ENCODE measurements at regions not wholly inside any gene's neighbourhood (a gene's known extent, or its start where the extent isn't known, plus 50 kb on each side); places are given as distances from the start of the nearest gene placed in this dataset.
"Not testable (repeated sequence)": the region's sequence is repeated elsewhere in the genome, so short reads cannot be mapped to it uniquely, and the experiment has no call there.

DNA sequence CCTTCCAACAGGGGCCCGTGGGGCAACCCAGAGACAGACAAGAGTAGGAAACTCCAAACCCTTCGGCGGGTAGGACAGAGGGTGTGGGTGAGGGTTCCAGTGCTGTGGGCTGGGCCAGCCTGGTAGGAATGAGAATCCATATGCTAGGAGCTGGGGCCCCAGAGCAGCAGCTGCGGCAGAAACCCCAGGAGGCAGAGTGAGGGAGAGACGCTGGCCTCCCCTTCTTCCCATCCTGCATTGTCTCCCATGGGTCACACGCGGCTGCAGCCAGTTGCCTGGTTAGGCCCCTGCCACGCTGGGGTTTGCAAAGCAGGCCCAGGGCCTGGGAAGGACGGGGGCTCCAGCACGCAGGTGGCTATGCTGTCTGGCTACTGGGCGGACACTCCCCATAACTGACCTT lies 113.1 kb upstream of the CCZ1B start:
- DNase-seq: not testable (repeated sequence)

DNA sequence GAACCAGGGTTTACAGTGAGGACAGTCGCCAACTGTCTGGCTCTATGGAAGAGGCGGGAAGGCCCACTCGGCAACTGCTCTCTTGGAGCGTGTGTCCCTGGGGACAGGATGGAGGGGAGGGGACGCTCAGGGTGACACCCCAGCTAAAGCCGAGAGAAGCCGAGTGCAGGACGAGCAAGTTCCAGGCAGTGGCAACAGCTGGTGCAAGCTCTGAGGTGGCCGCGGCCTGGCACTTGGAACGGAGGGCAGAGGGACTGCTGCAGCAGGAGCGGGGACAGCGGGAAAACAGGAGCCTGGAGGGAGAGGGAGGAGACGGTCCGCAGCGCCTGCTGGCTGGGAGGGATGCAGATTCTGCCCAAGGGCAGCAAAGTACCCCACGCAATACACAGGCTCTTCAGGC lies 113.8 kb upstream of the CCZ1B start:
- DNase-seq: not testable (repeated sequence)

DNA sequence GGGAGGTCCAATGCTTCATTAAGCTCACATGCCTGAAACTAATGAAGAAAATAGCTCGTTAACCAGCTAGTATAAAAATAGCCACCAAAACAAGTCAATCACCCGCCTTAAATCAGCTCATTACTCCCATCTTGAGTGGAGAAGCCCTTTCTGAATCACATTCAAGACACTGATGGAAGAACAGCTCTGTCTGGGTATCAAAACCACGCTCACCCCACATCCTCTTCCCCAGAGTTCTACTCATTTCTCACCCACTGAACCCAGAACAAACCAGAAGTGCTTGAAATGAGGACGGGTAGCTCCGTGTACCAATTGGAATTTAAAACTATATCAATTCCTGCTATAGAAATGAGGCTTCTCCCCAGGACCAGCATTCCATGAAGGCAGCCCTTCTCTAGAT lies 120.8 kb upstream of the CCZ1B start:
- not testable (repeated sequence) for DNase-seq

DNA sequence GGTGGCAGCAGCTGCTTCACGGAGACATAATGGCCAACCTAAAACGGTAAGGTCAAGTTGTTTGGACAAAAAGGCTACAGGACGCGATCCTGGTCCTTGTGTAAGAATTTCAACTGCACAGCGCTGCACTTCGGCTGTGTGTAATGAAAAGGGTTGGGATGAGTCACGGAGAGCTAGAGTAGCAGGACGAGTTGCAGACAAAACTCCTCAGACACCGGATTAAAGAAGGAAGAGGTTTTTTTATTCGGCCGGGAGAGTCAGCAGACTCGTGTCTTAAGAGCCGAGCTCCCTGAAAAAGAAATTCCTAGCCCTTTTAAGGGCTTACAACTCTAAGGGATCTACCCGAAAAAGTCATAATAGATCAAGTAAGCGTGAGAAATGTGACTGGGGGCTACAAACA lies 124.2 kb upstream of the CCZ1B start:
- DNase-seq: not testable (repeated sequence)

DNA sequence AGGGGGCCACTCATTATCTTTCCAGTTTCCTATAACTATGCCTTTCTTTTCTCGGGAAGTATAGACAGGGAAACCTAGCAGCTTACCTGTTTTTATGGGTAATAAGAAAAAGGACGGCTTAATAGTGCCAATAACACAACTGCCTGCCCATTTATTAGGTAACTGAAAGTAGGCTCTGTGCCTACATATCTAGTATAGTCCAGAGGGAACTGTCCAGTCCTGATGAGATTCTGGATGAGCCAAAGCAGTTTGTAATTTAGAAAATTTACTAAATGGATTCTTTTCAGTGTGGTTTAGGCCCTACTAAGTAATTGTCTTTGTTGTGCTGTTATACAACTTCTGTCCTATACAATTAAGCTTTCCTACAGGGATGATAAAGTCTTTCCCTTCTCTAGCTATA lies 125.5 kb upstream of the CCZ1B start:
- not testable (repeated sequence) for DNase-seq

DNA sequence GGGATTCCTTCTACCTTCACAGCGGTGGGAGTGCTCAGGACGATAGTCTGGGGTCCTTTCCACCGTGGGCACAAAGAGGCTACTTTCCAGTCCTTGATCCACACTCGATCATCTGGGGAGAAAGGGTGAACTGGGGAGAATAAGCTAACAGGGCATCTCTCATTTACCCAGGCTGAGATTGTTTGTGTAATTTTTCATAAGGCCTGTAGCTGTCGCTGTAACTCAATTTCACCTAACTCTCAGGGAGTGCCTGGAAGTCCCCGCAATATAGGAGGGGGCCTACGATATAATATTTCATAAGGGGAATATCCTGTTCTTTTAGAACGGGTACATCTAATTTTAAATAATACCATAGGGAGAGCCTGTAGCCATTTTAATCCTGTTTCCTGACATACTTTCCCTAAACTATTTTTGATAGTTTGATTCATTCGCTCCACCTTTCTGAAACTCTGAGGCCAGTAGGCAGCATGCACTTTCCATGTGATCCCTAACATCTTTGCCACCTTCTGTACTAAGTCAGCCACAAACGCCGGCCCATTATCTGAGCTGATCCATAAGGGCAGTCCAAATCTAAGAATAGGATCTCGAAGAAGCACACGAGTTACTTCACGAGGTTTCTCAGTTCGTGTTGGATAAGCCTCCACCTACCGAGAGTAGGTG lies 127.2 kb upstream of the CCZ1B start:
- DNase-seq: not testable (repeated sequence)

DNA sequence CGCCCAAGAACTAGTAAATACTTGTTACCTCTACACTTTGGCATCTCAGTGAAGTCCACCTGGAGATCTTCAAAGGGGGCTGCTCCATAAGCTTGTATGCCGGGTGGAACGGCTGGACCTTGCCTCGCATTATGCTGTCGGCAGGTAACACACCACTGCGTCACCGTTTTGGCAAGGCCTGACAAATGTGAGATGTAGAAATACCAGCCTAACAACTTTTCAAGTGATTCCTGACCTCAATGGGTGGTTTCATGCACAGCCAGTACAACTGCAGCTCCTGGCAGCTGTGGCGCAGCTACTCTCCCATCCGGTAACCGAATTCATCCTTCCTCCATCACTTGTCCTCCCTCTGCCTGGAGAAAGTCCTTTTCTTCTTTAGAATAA lies 127.7 kb upstream of the CCZ1B start:
- not testable (repeated sequence) for DNase-seq

DNA sequence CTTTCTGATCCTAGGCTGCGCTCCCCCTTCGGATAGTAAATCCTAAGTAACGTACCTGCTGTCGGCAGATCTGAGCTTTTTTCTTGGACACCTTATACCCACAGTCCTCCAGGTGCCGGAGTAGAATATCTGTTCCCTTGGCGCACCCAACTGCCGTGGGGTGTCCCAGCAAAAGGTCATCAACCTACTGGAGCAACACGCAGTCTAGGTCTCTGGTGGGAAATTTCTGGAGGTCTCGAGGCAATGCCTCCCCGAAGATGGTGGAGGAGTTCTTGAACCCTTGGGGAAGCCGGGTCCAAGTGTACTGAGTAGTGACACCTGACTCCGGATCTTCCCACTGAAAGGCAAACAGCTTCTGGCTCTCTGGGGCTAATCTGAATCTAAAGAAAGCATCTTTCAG lies 129.3 kb upstream of the CCZ1B start:
- DNase-seq: not testable (repeated sequence)

DNA sequence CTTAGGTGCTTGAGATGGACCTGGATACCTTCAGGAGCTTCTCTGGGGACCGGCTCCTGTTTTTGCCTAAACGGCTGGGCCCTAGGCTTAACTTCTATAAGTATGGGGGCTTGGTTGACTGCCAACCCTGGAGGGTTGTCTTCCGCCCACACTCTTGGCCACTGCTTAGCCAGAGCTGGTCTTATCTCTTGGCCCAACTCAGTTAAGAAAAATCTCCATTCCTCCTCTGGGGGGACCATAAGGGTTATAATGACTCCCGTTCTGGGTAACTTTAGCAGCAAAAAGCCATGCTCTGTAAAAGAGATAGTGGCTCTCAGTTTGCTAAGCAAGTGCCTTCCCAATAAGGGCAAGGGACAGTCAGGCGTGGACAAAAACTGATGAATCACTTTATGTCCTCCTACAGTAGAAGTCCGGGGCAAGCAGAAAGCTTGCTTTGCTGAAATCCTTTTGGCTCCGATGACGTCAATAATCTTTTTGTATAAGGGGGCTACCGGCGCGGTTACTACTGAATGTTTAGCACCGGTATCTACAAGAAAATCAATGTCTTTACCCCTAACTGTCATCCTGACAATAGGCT lies 130.0 kb upstream of the CCZ1B start:
- DNase-seq: not testable (repeated sequence)

DNA sequence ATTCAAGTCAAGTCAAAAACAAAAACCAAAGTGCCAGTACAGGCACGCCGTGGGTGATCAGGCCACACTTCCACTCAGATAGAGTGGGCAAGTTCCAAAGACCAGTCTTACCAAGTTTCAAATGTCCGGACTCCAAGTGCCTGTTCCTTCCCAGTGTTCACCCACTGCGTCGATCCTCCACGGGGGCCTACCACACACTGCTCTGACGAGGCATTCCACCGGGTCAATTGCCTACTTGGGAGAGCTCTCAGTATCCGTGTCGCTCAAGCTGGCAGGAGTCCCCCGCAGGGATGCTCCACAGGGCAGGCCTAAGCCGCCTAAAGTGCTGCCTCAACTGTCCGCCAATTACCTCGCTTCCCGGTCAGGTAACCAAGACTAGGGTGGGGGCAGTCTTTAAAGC lies 132.3 kb upstream of the CCZ1B start:
- DNase-seq: not testable (repeated sequence)

DNA sequence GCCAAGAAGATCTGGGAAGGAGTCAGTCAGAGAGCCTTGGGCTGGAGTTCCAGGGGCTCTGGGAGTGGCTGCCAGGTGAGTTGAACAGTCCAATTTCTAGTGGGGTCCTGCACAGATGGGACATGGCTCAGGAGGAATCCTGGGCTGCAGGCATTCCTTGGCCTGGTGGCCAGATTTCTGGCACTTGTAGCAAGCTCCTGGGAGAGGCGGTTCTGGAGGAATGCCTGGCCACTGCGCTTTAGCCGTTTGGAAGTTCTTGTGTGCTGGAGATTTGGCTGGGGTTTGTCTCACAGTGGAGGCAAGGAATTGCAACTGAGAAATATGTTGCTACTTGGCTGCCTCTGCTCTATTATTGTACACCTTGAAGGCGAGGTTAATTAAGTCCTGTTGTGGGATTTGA lies 133.9 kb upstream of the CCZ1B start:
- not testable (repeated sequence) for DNase-seq

DNA sequence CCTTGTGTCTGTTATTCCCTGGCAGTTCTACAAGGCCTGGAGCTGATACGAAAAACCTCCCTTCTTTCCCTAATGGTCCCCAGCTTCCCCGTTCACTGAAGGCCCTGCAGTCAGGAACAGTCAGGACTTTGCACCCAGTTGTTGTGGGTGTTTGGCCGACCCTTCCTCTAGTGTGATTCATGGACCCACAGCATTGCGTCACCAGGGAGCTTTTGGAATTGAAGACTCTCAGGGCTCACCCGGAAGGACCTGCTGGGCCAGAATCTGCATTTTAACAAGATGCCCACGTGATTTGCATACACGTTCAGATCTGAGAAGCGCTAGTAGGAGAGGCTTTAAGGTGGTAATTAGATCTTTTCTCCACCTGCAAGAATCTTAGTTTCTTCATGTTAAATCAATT lies 136.8 kb upstream of the CCZ1B start:
- not testable (repeated sequence) for DNase-seq

DNA sequence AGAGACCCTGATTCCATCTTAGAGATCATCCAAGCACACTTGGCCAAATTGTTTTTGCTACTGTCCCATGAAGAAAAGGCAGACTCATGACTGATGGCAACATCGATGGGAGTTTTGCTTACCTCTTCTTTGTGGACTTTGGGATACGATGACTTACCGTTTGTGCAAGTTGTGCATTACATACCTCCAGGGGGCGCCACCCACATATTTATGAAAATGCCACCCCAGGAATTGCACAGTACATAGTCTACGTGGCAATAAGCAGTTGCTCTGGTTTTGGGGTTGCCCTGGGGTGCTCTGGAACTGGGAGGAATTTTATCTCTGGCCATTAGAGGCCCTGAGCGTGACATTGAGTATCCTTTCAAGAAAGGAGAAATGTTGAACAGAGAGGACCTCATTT lies 139.0 kb upstream of the CCZ1B start:
- not testable (repeated sequence) for DNase-seq

DNA sequence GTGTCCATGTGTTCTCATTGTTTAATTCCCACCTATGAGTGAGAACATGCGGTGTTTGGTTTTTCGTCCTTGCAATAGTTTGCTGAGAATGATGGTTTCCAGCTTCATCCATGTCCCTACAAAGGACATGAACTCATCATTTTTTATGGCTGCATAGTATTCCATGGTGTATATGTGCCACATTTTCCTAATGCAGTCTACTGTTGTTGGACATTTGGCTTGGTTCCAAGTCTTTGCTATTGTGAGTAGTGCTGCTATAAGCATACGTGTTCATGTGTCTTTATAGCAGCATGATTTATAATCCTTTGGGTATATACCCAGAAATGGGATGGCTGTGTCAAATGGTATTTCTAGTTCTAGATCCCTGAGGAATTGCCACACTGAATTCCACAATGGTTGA lies 144.1 kb upstream of the CCZ1B start:
- not testable (repeated sequence) for DNase-seq

DNA sequence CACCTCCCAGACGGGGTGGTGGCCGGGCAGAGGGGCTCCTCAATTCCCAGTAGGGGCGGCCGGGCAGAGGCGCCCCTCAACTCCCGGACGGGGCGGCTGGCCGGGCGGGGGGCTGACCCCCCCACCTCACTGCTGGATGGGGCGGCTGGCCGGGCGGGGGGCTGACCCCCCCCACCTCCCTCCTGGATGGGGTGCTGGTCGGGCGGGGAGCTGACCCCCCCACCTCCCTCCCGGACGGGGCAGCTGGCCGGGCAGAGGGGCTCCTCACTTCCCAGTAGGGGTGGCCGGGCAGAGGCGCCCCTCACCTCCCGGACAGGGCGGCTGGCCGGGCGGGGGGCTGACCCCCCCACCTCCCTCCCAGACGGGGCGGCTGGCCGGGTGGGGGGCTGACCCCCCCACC lies 148.8 kb upstream of the CCZ1B start:
- not testable (repeated sequence) for DNase-seq

DNA sequence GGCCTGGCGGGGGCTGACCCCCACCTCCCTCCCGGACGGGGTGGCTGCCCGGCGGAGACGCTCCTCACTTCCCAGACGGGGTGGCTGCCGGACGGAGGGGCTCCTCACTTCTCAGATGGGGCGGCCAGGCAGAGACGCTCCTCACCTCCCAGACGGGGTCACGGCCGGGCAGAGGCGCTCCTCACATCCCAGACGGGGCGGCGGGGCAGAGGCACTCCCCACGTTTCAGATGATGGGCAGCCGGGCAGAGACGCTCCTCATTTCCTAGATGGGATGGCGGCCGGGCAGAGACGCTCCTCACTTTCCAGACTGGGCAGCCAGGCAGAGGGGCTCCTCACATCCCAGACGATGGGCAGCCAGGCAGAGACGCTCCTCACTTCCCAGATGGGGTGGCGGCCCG lies 149.3 kb upstream of the CCZ1B start:
- not testable (repeated sequence) for DNase-seq

DNA sequence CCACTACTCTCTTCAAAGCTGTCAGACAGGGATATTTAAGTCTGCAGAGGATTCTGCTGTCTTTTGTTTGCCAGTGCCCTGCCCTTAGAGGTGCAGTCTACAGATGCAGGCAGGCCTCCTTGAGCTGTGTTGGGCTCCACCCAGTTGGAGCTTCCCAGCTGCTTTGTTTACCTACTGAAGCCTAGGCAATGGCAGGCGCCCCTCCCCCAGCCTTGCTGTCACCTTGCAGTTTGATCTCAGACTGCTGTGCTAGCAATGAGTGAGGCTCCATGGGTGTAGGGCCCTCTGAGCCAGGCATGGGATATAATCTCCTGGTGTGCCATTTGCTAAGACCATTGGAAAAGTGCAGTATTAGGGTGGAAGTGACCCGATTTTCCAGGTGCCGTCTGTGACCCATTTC lies 151.3 kb upstream of the CCZ1B start:
- DNase-seq: not testable (repeated sequence)

DNA sequence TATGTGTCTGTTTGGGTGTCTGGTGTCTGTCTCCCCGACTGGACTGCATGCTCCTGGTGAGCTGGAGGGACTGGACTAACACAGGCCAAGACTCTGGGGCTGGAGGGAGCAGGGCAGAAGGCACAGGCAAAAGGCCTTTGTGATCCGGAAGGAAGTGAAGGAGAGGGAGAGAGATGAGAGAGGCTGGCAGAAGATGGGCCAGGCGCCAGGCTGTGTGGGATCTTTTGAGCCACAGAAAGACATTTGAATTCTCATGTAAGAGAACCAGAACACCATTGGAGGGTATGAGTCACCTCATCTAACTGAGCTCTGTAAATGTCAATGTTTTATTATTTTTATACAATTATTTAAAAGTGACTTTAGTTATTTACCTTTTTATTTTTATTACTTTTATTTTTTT lies 152.3 kb upstream of the CCZ1B start:
- DNase-seq: not testable (repeated sequence)

DNA sequence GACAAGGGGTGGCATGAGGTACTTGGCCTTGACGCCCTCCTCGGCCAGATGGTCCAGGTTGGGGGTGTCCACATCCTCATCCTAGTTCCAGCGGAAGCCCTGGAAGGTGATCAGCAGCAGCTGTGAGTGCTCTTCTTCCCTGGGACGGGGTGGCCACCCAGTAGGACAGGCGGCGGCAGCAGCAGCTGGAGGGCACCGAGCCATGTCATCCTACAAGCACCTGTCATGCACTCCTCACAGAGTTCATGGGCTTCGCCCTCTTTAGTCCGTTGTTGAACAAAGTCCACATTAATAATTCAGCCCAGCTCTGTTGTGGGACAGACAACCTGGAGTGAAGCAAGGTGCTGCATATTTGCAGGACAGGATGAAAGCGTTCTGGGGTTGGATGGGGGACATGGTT lies 153.4 kb upstream of the CCZ1B start:
- not testable (repeated sequence) for DNase-seq

DNA sequence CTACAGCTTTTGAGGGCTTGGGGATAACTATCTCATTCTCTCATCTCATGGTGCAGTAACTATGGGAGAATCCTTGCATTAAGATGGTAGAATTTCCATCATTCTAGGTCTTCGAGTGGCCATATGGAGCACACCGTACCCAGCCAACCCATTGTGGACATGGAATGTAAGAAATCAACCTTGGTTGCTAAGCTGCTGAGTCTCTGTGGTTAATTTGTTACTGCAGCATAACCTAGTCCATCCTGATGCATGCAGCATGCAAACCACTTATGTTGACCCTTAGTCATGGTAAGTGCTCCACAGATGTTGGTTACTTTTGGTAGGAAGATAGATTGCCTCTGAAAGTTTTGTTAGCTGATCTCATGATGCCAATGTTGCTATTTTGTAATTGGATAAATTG lies 156.3 kb upstream of the CCZ1B start:
- DNase-seq: not testable (repeated sequence)

DNA sequence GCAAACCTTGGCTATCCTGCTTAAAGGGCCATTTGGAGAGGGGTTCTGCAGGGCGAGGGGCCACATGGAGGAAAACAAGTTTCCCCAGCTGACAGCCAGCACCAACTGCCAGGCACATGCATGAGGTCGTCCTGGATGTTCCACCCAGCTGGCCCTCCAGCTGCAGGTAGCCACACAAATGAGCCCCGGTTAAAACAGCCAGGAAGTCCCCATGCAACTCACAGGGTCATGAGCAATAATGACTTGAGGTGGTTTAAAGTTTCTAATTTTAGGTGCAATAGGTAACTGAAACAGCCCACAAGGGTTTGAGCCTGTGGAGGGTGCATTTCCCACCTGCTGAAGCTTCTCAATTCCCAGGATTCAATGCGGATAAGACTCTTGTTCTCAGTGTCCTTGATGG lies 160.8 kb upstream of the CCZ1B start:
- not testable (repeated sequence) for DNase-seq

DNA sequence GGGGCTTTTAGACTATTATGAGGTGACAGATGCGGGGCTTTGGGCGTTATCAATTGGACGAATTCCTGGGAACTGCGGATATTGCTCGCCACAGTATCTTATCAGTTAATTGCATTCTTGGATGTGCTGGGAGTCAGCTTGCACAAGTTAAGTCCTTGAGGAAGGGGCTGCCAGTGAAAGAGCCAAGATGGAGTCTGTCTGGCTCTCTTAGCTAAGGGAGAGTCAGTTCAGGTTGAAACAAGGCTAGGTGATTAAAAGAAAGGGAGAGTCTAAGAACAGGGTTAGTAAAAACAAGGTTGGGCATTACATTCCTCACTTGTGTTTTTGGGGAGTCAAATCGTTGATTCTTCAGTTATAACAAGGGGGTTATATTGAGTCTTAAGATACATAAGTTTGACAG lies 162.5 kb upstream of the CCZ1B start:
- not testable (repeated sequence) for DNase-seq

DNA sequence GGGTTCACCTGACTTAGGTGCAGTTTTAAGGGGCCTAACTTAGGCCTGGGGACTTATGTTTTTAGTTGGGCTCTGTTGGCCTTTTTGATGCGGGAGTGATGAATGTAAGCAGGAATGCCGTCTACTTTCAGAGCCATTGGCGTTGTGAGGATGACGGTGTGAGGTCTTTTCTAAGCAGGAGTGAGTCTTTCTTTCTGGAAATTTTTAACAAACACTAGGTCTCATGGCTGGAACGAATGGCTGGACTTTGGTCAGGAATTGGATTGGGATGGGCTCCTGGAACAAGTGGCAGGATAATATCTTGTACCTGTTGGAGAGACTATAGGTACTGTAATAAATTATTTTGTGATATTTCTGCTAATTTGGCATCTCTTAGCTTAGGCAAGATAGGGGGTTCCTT lies 163.9 kb upstream of the CCZ1B start:
- not testable (repeated sequence) for DNase-seq

DNA sequence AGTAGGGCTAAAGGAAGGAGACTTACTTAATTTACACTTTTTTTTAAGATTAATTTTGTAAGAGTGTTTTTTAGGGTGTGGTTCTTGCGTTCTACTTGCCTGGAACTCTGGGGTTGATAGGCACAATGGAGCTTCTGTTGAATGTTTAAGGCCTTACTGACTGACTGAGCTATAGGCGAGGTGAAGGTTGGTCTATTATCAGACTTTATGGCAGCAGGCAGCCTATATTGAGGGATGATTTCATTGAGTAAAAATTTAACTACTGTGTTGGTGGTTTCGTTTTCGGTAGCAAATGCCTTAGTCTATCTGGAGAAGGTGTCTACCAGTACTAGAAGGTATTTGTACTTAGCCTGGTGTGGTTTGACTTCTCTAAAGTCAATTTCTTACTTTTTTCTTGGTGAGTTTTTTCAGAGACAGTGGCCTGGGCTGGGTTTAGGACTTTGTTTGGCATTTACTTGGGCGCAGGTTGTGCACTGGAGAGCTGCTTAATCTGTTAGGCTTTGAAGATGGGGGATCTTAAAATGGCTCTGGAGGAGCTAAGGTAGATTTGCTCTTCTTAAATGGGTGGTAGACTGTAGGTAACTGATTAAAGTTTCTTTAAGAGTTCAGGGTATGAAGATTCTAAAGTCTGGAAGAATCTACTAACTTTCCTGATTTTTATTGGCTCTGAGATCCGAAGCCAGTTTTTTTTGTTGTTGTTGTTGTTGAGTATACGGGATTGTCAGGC lies 164.5 kb upstream of the CCZ1B start:
- DNase-seq: not testable (repeated sequence)

Data from skin of body (tissue), 1 donor.